ENCODE measurements at regions not wholly inside any gene's neighbourhood (a gene's known extent, or its start where the extent isn't known, plus 50 kb on each side); places are given as distances from the start of the nearest gene placed in this dataset.

GRCh38 chr7:115359119-115359518 is 437.2 kb downstream of the MDFIC start:
- WGBS, 2 experiments (ENCODE audit: extremely low coverage in 2 of 2, insufficient read length in 1 of 2): no CpG with 5 or more reads among the region's 1 CpG
- H2BK20ac ChIP-seq (ENCODE audit: low read depth, low read length): no peak overlapping the region
- H3K79me1 ChIP-seq (ENCODE audit: low read depth in 1 of 2, low read length in 2 of 2): no peaks in the 10 kb centered on the region
- dilution Hi-C loops (cut with HindIII; ENCODE audit: low sequenced_read_pairs, unreplicated experiment) (no loop called here), in situ Hi-C loops (cut with MboI; ENCODE audit: low sequenced_read_pairs) (no loop called here), intact Hi-C loops (cut with micrococcal nuclease) (loop anchor here (5.0 to 10.0 kb wide), 5 partner anchors 318 to 1274 kb away; no protein-coding TSS in a partner anchor)
- BruUV-seq (replicated peaks): no TSS peak
- no peak overlapping the region for H3K56ac ChIP-seq (ENCODE audit: extremely low read depth, insufficient read depth, low read length)
- H2AFZ ChIP-seq (replicated peaks; ENCODE audit: low read length, poor library complexity): no peak overlapping the region
- H3K27ac ChIP-seq (ENCODE audit: insufficient read depth, low read length): no peak overlapping the region
- H4K91ac ChIP-seq (ENCODE audit: insufficient read depth, low read depth, low read length): no peak overlapping the region
- H2BK120ac ChIP-seq (ENCODE audit: low read depth, low read length): no peak overlapping the region
- H3K27me3 ChIP-seq (ENCODE audit: control insufficient read depth, insufficient read depth, low read length): no peaks in the 10 kb centered on the region
- no peak overlapping the region for H3K23ac ChIP-seq (ENCODE audit: low read depth, low read length)
- H2AK5ac ChIP-seq (ENCODE audit: low read depth, low read length): no peak overlapping the region
- no peak for DNase-seq
- H4K5ac ChIP-seq (ENCODE audit: low read depth, low read length): no peak overlapping the region
- no peaks in the 10 kb centered on the region for H3K9me1 ChIP-seq (ENCODE audit: insufficient read depth, low read length)
- peak overlapping the region; percentile 72; the same call in 1 of the 2 replicates for H3K4me2 ChIP-seq (ENCODE audit: low read depth, low read length)
- H3K4me1 ChIP-seq (ENCODE audit: control insufficient read depth, insufficient read depth, low read length): no peaks in the 10 kb centered on the region
- no peak overlapping the region; a peak in 1 of 4 replicates for H4K8ac ChIP-seq (ENCODE audit: low read depth in 2 of 2, low read length in 2 of 2)
- no peaks in the 10 kb centered on the region for H3K9me3 ChIP-seq (ENCODE audit: control insufficient read depth, insufficient read depth, low read length)
- H3K9ac ChIP-seq (ENCODE audit: low read depth, low read length): no peak overlapping the region
- H3K36me3 ChIP-seq (ENCODE audit: control insufficient read depth, insufficient read depth, low read length): no peaks in the 10 kb centered on the region
- H2BK15ac ChIP-seq (ENCODE audit: low read depth, low read length): no peak overlapping the region
- peak overlapping the region; percentile 69; the same call in 1 of the 2 replicates for H3K18ac ChIP-seq (ENCODE audit: low read depth, low read length)
- H2BK5ac ChIP-seq (ENCODE audit: low read depth, low read length, poor library complexity, severe bottlenecking): no peak overlapping the region
- TF ChIP-seq FOS (IDR thresholded peaks at IDR 0.05; ENCODE audit: low read depth, low read length): no peak
- no peak for TF ChIP-seq POLR2A (IDR thresholded peaks at IDR 0.05; ENCODE audit: low read depth, low read length)
- no peak for TF ChIP-seq MAFK (IDR thresholded peaks at IDR 0.05; ENCODE audit: low read depth, low read length)
- no peak for TF ChIP-seq RAD21 (IDR thresholded peaks at IDR 0.05; ENCODE audit: low read length)
- no peak for TF ChIP-seq USF2 (IDR thresholded peaks at IDR 0.05; ENCODE audit: low read depth, low read length)
- no peak for TF ChIP-seq BHLHE40 (IDR thresholded peaks at IDR 0.05; ENCODE audit: low read depth, low read length)
- no peak for TF ChIP-seq RCOR1 (IDR thresholded peaks at IDR 0.05; ENCODE audit: insufficient replicate concordance, low read length)
- no peak for TF ChIP-seq ELK1 (IDR thresholded peaks at IDR 0.05; ENCODE audit: borderline replicate concordance, low read depth, low read length)
- no peak for TF ChIP-seq NFE2L2 (IDR thresholded peaks at IDR 0.05; ENCODE audit: low read depth, low read length)
- TF ChIP-seq MAZ (IDR thresholded peaks at IDR 0.05; ENCODE audit: borderline replicate concordance, low read depth, low read length): no peak
- H3K4me3 ChIP-seq (ENCODE audit: insufficient read depth, low read depth, low read length): no peak overlapping the region
- ChIA-PET CTCF (interaction anchor here (0.7 kb wide), 1 partner anchor 26 kb away, joined by 3 read pairs; no protein-coding TSS in a partner anchor), POLR2A (ENCODE audit: unreplicated experiment) (no interaction called here)
- H2AK9ac ChIP-seq (replicated peaks; ENCODE audit: low read depth, low read length, poor library complexity): no peak overlapping the region
- H4K20me1 ChIP-seq (ENCODE audit: insufficient read depth, low read length): no peaks in the 10 kb centered on the region
- no peak for ATAC-seq (ENCODE audit: low read depth)
- no peak overlapping the region for H3K14ac ChIP-seq (replicated peaks; ENCODE audit: low read depth, low read length)
- no peak overlapping the region for H3K4ac ChIP-seq (ENCODE audit: low read depth, low read length)
